Heart left ventricle (tissue), 16 donors: ENCODE measurements at regions not wholly inside any gene's neighbourhood (a gene's known extent, or its start where the extent isn't known, plus 50 kb on each side); places are given as distances from the start of the nearest gene placed in this dataset.

Experiments
- ATAC-seq, 4 donors: fragments of 200-7000 bp; cut with Tn5 transposase; one replicate each; pipeline ENCODE4 v1.9.1; 2020 to 2022; ENCODE audit warnings: moderate library complexity in 4 of 4, mild to moderate bottlenecking in 3 of 4, moderate number of reproducible peaks in 1 of 4
- DNase-seq, 5 donors: peaks; one replicate each; pipeline ENCODE4 v3.0.0-alpha.2; 2020
- H3K27ac ChIP-seq, 12 donors: fragments of 200-600 bp; sonication (generic) in 4 of 12; one replicate each; pipeline versions ENCODE4 v1.5.0 to v1.8.0; 2016 to 2022; ENCODE audit warnings: mild to moderate bottlenecking in 2 of 12
- H3K27me3 ChIP-seq, 9 donors: fragments of 200-600 bp; sonication (generic) in 2 of 9; one replicate each; pipeline versions ENCODE4 v1.5.1 to v1.8.0; 2016 to 2022; ENCODE audit warnings: mild to moderate bottlenecking in 3 of 9
- H3K36me3 ChIP-seq, 9 donors: fragments of 200-600 bp; sonication (generic) in 2 of 9; one replicate each; pipeline versions ENCODE4 v1.5.0 to v1.8.0; 2018 to 2022; ENCODE audit warnings: mild to moderate bottlenecking in 2 of 9
- H3K4me1 ChIP-seq, 12 donors: fragments of 200-600 bp; sonication (generic) in 4 of 12; one replicate each; pipeline versions ENCODE4 v1.5.0 to v1.8.0; 2016 to 2022; ENCODE audit warnings: mild to moderate bottlenecking in 3 of 12
- H3K4me3 ChIP-seq, 12 donors: fragments of 200-600 bp; sonication (generic) in 4 of 12; one replicate each; pipeline versions ENCODE4 v1.5.0 to v1.8.0; 2017 to 2022; ENCODE audit warnings: mild to moderate bottlenecking in 9 of 12, moderate library complexity in 4 of 12
- H3K9me3 ChIP-seq, 12 donors: fragments of 200-600 bp; sonication (generic) in 4 of 12; one replicate each; pipeline versions ENCODE4 v1.5.0 to v1.8.0; 2016 to 2022; ENCODE audit warnings: mild to moderate bottlenecking in 1 of 12
- POLR2A ChIP-seq, 2 donors: fragments of 450-650 bp; IDR thresholded peaks; one replicate each; pipeline ENCODE4 v1.6.1; 2017; ENCODE audit warnings: antibody characterized with exemption in 2 of 2, mild to moderate bottlenecking in 2 of 2, moderate library complexity in 2 of 2
- WGBS, 4 donors: extraction: QIAGEN DNeasy Blood & Tissue Kit in 2 of 4; methylation state at CpG; one replicate each; pipeline versions ENCODE4 v1.1.5 to v1.1.7; 2013 to 2018; 5-methylcytosine and 5-hydroxymethylcytosine counted together
- intact Hi-C, 10 donors: fragments of 100-400 bp; cut with DNase I; formaldehyde crosslinking; loops; one replicate each; pipeline versions ENCODE4 v1.11.1 to v1.14.2; 2022
- TF ChIP-seq, protein P1 (sequence below), 12 donors: fragments of 200-600 bp; sonication (generic) in 4 of 12; IDR thresholded peaks; one replicate each; pipeline versions ENCODE4 v1.5.0 to v1.8.0; 2018 to 2022; ENCODE audit warnings: antibody characterized with exemption in 12 of 12, mild to moderate bottlenecking in 5 of 12
- donor health status: ischemic (EF 13 %, LVEDD 7.1; RV severe dilation, severe dysfunction).
- donor health status: healthy with polysubstance abuse.
- donor health status: DM: no; HTN: yes; CAD: no.
- donor health status: DM: no; HTN: no; CAD: no.
- donor health status: ischemic (EF 25% LVEDD 6.9; RV normal size, moderate dysfunction).
- donor health status: ischemic (EF 25% LVEDD 5.7; RV mildly dilated, moderate dysfunction).
- donor health status: healthy.
- donor health status: DM: yes; HTN: yes; CAD: no.
- donor health status: ischemic (EF 35%, LVEDD 5.7; RV mildly dilated, moderate dysfunction).
- donor health status: nonischemic (EF 11% LVEDD 7.7; RV severe dilation, severe dysfunction).
- donor health status: DM: yes; HTN: yes; CAD: no.
- donor health status: PGD.
- donor health status: ischemic (EF 29% LVEDD 5.4; RV normal size, mild dysfunction).
- donor health status: nonischemic (EF 23%, LVEDD 6.1; RV moderate dilation, normal function).

DNA sequence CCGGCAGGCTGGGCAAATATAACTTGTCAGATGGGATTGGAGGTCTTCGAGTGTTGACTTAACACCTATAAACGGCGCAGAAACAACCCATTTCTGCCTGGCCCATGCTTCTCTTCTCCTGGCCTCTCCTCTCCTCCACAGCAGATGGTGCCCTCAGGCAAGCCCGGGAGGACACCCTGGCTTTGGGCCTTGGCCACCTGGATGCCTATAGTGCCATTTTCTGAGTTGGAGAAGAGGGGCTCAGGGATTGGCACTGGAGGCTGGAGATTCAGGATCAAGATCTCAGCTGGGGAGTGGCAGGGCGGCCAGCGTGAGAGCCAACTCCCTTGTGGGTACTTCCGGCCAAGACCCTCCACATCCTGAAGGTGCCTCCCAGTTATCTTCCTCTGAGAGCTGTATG lies 211.9 kb upstream of the PMEPA1 start:
- TF ChIP-seq, protein P1, sequence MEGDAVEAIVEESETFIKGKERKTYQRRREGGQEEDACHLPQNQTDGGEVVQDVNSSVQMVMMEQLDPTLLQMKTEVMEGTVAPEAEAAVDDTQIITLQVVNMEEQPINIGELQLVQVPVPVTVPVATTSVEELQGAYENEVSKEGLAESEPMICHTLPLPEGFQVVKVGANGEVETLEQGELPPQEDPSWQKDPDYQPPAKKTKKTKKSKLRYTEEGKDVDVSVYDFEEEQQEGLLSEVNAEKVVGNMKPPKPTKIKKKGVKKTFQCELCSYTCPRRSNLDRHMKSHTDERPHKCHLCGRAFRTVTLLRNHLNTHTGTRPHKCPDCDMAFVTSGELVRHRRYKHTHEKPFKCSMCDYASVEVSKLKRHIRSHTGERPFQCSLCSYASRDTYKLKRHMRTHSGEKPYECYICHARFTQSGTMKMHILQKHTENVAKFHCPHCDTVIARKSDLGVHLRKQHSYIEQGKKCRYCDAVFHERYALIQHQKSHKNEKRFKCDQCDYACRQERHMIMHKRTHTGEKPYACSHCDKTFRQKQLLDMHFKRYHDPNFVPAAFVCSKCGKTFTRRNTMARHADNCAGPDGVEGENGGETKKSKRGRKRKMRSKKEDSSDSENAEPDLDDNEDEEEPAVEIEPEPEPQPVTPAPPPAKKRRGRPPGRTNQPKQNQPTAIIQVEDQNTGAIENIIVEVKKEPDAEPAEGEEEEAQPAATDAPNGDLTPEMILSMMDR (IDR thresholded peaks at IDR 0.05), result no peak
- TF ChIP-seq POLR2A (IDR thresholded peaks at IDR 0.05), result no peak
- no peaks in the 10 kb centered on the region for H3K27me3 ChIP-seq
- DNase-seq (no peak), ATAC-seq (no peak)
- intact Hi-C loops, result loop anchor here in 1 of 10 donors (10.0 kb wide), 1 partner anchor 63 kb away; no protein-coding TSS in a partner anchor
- no peaks in the 10 kb centered on the region for H3K36me3 ChIP-seq
- no peak overlapping the region for H3K4me3 ChIP-seq
- 81 to 87% (median 86%) methylated on average over 8 of the region's 8 CpGs for WGBS, 4 donors
- H3K4me1 ChIP-seq, result no peaks in the 10 kb centered on the region
- peaks cover 0 to 16% (median 5%) of the 10 kb centered on the region in 12 donors for H3K9me3 ChIP-seq
- no peak overlapping the region for H3K27ac ChIP-seq

- ATAC-seq (no peak), DNase-seq (no peak)
- Histone ChIP-seq H3K9me3 (peaks cover 0 to 9% (median 5%) of the 10 kb centered on the region in 12 donors), H3K36me3 (no peaks in the 10 kb centered on the region), H3K27me3 (no peaks in the 10 kb centered on the region), H3K4me3 (no peak overlapping the region), H3K4me1 (no peaks in the 10 kb centered on the region), H3K27ac (no peak overlapping the region)
- TF ChIP-seq POLR2A (IDR thresholded peaks at IDR 0.05), result no peak
- TF ChIP-seq, protein P1 (IDR thresholded peaks at IDR 0.05), result no peak
- 62 to 91% (median 84%) methylated on average over 2 to 6 of the region's 6 CpGs for WGBS, 4 donors
- intact Hi-C loops, result loop anchor here in 1 of 10 donors (10.0 kb wide), 1 partner anchor 64 kb away; no protein-coding TSS in a partner anchor
These were observed 211.2 kb upstream of the PMEPA1 start for GRCh38 chr20:57920971-57921370.

DNA sequence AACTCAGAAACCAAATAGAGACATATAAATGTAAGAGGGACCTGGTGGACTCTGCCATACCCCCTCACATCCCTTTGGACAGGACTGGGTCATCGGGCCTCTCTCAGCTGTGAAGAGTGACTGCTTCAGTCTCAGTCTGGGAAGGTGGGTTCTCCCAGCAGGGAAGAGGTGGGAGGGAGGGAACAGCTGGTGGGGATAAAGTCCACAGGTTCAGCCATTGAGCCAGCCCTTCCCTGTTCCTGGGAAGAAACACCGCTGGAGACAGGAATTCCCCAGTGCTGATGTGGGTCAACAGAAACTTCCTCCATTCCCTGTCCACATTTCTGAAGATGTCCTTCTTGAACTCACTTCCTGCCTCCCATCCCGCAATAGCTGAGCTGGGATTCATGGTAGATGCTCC lies 209.2 kb upstream of the PMEPA1 start:
- no peaks in the 10 kb centered on the region for H3K36me3 ChIP-seq
- TF ChIP-seq POLR2A (IDR thresholded peaks at IDR 0.05), result no peak
- TF ChIP-seq, protein P1 (IDR thresholded peaks at IDR 0.05), result no peak
- no peaks in the 10 kb centered on the region for H3K9me3 ChIP-seq
- DNase-seq (no peak), ATAC-seq (no peak)
- no peaks in the 10 kb centered on the region for H3K27me3 ChIP-seq
- H3K4me1 ChIP-seq, result no peaks in the 10 kb centered on the region
- no peak overlapping the region for H3K4me3 ChIP-seq
- 59 to 72% (median 60%) methylated on average over 3 of the region's 3 CpGs for WGBS, 4 donors
- H3K27ac ChIP-seq, result no peak overlapping the region
- intact Hi-C loops, result no loop called here

DNA sequence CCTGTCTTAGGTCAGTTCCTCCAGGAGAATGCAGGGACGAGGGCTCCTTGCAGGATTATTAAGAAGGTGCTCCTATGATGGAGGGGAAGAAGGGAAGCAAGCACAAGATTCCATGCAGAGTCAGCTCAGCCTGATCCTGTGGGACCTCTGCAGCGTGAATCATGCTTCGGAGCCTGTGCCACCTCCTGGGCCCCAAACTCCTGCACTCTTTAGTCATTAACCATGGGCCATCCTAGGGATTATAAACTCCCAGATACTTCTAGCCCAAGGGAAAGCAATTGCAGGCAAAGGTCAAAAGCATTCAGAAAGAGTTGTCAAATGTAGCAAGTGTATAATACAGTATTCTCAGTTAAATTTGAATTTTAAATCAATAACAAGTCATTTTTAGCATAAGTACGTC lies 208.7 kb upstream of the PMEPA1 start:
- Histone ChIP-seq H3K27me3 (no peaks in the 10 kb centered on the region), H3K4me1 (no peaks in the 10 kb centered on the region), H3K9me3 (no peaks in the 10 kb centered on the region), H3K27ac (no peak overlapping the region), H3K4me3 (no peak overlapping the region), H3K36me3 (no peaks in the 10 kb centered on the region)
- TF ChIP-seq POLR2A (IDR thresholded peaks at IDR 0.05), result no peak
- TF ChIP-seq, protein P1 (IDR thresholded peaks at IDR 0.05), result no peak
- DNase-seq, result no peak
- 78 to 91% (median 86%) methylated on average over 4 of the region's 4 CpGs for WGBS, 4 donors
- no peak for ATAC-seq
- intact Hi-C loops, result no loop called here
